H1 (cell line): ENCODE measurements at regions not wholly inside any gene's neighbourhood (a gene's known extent, or its start where the extent isn't known, plus 50 kb on each side); places are given as distances from the start of the nearest gene placed in this dataset.

Experiments
- CTCF ChIA-PET: fragments of 300-600 bp; sonication (Branson Sonifier 250); formaldehyde crosslinking; loops from one replicate; lab custom pipeline; 2021; ENCODE audit not compliant: partially characterized antibody; lab: Charles Lee
- POLR2A ChIA-PET: fragments of 300-600 bp; sonication (Branson Sonifier 250); formaldehyde crosslinking; loops from one replicate; lab custom pipeline; 2021; ENCODE audit warnings: inconsistent platforms; ENCODE audit not compliant: partially characterized antibody; lab: Charles Lee
- DNase-seq, 2 experiments: peaks; one replicate each; pipeline versions ENCODE4 v3.0.0 to v3.0.0-alpha.2; 2010 to 2022; ENCODE audit warnings: low spot score in 2 of 2, low read depth in 1 of 2, mixed read lengths in 1 of 2
- FAIRE-seq: peaks from 2 replicates; lab custom pipeline; 2011; peaks lifted over from hg19 to GRCh38; lab: Jason Lieb, UNC
- H2AFZ ChIP-seq: 2 replicates; pipeline ENCODE4 v1.8.1; 2012; ENCODE audit warnings: low read length, inconsistent platforms
- H2AK5ac ChIP-seq: 2 replicates; pipeline ENCODE4 v1.6.1; 2013; ENCODE audit warnings: low read depth, low read length
- H2BK120ac ChIP-seq: replicated peaks from 2 replicates; pipeline ENCODE3; 2013; ENCODE audit warnings: low read depth, low read length, inconsistent platforms
- H2BK12ac ChIP-seq: 2 replicates; pipeline ENCODE4 v1.6.1; 2013; ENCODE audit warnings: low read depth, low read length
- H2BK15ac ChIP-seq: 2 replicates; pipeline ENCODE4 v1.6.1; 2013; ENCODE audit warnings: low read length
- H2BK20ac ChIP-seq: 2 replicates; pipeline ENCODE4 v1.6.1; 2013; ENCODE audit warnings: low read length
- H2BK5ac ChIP-seq: 2 replicates; pipeline ENCODE4 v1.6.1; 2013; ENCODE audit warnings: low read depth, low read length
- H3K14ac ChIP-seq: 2 replicates; pipeline ENCODE4 v1.6.1; 2013; ENCODE audit warnings: inconsistent platforms; ENCODE audit not compliant: insufficient read length
- H3K18ac ChIP-seq: 2 replicates; pipeline ENCODE4 v1.6.1; 2013; ENCODE audit warnings: low read length; ENCODE audit errors: extremely low read depth
- H3K23ac ChIP-seq: 2 replicates; pipeline ENCODE4 v1.6.1; 2013; ENCODE audit warnings: inconsistent platforms; ENCODE audit not compliant: insufficient read length
- H3K23me2 ChIP-seq: 2 replicates; pipeline ENCODE4 v1.6.1; 2013; ENCODE audit warnings: low read depth, low read length
- H3K27ac ChIP-seq: 2 replicates; pipeline ENCODE4 v1.6.1; 2011; ENCODE audit warnings: low read depth, low read length, inconsistent platforms
- H3K27me3 ChIP-seq, 4 experiments: replicated peaks in 1 of 4; 1 replicate in 1 of 4; 2 replicates in 3 of 4; pipeline versions ENCODE4 v1.6.1 to v1.8.1; 2011 to 2013; ENCODE audit warnings: low read length in 3 of 4, mild to moderate bottlenecking in 3 of 4, inconsistent platforms in 2 of 4, mixed read lengths in 2 of 4, moderate library complexity in 1 of 4; ENCODE audit not compliant: control insufficient read depth in 3 of 4, insufficient read depth in 3 of 4; ENCODE audit errors: extremely low read depth in 1 of 4
- H3K36me3 ChIP-seq, 4 experiments: 2 replicates each; pipeline versions ENCODE4 v1.6.1 to v1.8.1; 2011 to 2013; ENCODE audit warnings: mild to moderate bottlenecking in 4 of 4, low read length in 3 of 4, moderate library complexity in 2 of 4, control low read depth in 1 of 4, inconsistent platforms in 1 of 4; ENCODE audit not compliant: insufficient read depth in 4 of 4, control insufficient read depth in 2 of 4
- H3K4ac ChIP-seq: replicated peaks from 2 replicates; pipeline ENCODE3; 2013; ENCODE audit warnings: low read length, low read depth, mixed read lengths, inconsistent platforms; ENCODE audit not compliant: insufficient read length
- H3K4me1 ChIP-seq, 4 experiments: replicated peaks in 1 of 4; 1 replicate in 1 of 4; 2 replicates in 3 of 4; pipeline versions ENCODE4 v1.6.1 to v1.8.1; 2011 to 2013; ENCODE audit warnings: low read length in 3 of 4, inconsistent platforms in 2 of 4, mixed read lengths in 1 of 4; ENCODE audit not compliant: insufficient read depth in 4 of 4, control insufficient read depth in 3 of 4
- H3K4me2 ChIP-seq, 2 experiments: 2 replicates each; pipeline versions ENCODE4 v1.6.1 to v1.8.1; 2011 to 2013; ENCODE audit warnings: low read depth in 2 of 2, low read length in 2 of 2, control low read depth in 1 of 2, inconsistent platforms in 1 of 2, mild to moderate bottlenecking in 1 of 2; ENCODE audit not compliant: insufficient read depth in 1 of 2
- H3K4me3 ChIP-seq, 4 experiments: fragments of 200-600, 300-600 bp in 1 of 4; sonication (generic), shearing (Covaris generic), sonication (Bioruptor Twin) in 1 of 4; 2 replicates each; pipeline versions ENCODE4 v1.5.1 to v1.8.1; 2011 to 2016; ENCODE audit warnings: low read length in 4 of 4, low read depth in 3 of 4, control low read depth in 2 of 4, inconsistent platforms in 2 of 4, mild to moderate bottlenecking in 2 of 4, mixed read lengths in 1 of 4, moderate library complexity in 1 of 4; ENCODE audit not compliant: insufficient read depth in 2 of 4; ENCODE audit errors: extremely low read depth in 1 of 4
- H3K56ac ChIP-seq: replicated peaks from 2 replicates; pipeline ENCODE3; 2013; ENCODE audit warnings: low read depth, mild to moderate bottlenecking, mixed read lengths, low read length, inconsistent platforms; ENCODE audit not compliant: insufficient read length
- H3K79me1 ChIP-seq: 2 replicates; pipeline ENCODE4 v1.6.1; 2013; ENCODE audit warnings: low read depth, low read length, control low read depth
- H3K79me2 ChIP-seq, 2 experiments: 2 replicates each; pipeline versions ENCODE4 v1.6.1 to v1.8.1; 2012 to 2013; ENCODE audit warnings: low read length in 2 of 2, mild to moderate bottlenecking in 2 of 2, inconsistent platforms in 1 of 2; ENCODE audit not compliant: insufficient read depth in 2 of 2, control insufficient read depth in 1 of 2
- H3K9ac ChIP-seq, 4 experiments: replicated peaks in 1 of 4; 1 replicate in 1 of 4; 2 replicates in 3 of 4; pipeline versions ENCODE4 v1.6.1 to v1.8.1; 2011 to 2013; ENCODE audit warnings: low read depth in 3 of 4, low read length in 3 of 4, control low read depth in 2 of 4, mild to moderate bottlenecking in 2 of 4, moderate library complexity in 2 of 4, inconsistent platforms in 1 of 4; ENCODE audit errors: extremely low read depth in 1 of 4
- H3K9me3 ChIP-seq, 2 experiments: 2 replicates each; pipeline versions ENCODE4 v1.6.1 to v1.8.1; 2012 to 2013; ENCODE audit warnings: mild to moderate bottlenecking in 2 of 2, moderate library complexity in 2 of 2, control low read depth in 1 of 2, inconsistent platforms in 1 of 2, low read depth in 1 of 2, low read length in 1 of 2, mixed read lengths in 1 of 2; ENCODE audit not compliant: insufficient read depth in 2 of 2
- H4K20me1 ChIP-seq, 2 experiments: replicated peaks in 1 of 2; 2 replicates each; pipeline versions ENCODE3 to v1.8.1; 2011 to 2013; ENCODE audit warnings: inconsistent platforms in 2 of 2, low read length in 2 of 2, mild to moderate bottlenecking in 1 of 2; ENCODE audit not compliant: insufficient read depth in 2 of 2, control insufficient read depth in 1 of 2
- H4K5ac ChIP-seq: 2 replicates; pipeline ENCODE4 v1.6.1; 2013; ENCODE audit warnings: low read length, low read depth, mixed read lengths, inconsistent platforms; ENCODE audit not compliant: insufficient read length
- H4K8ac ChIP-seq: 2 replicates; pipeline ENCODE4 v1.8.0; 2013; ENCODE audit warnings: mild to moderate bottlenecking, moderate library complexity, low read length, inconsistent platforms; ENCODE audit not compliant: insufficient read depth; ENCODE audit errors: extremely low read depth
- H4K91ac ChIP-seq: replicated peaks from 2 replicates; pipeline ENCODE3; 2013; ENCODE audit warnings: low read length, mixed read lengths, inconsistent platforms; ENCODE audit not compliant: insufficient read length
- ASH2L ChIP-seq: fragments of 200-600, 300-600 bp; sonication (generic); IDR thresholded peaks from one replicate; pipeline ENCODE4 v1.7.1; 2017; ENCODE audit warnings: low read length
- ATF3 ChIP-seq: IDR thresholded peaks from 2 replicates; pipeline ENCODE4 v1.6.1; 2011; ENCODE audit warnings: low read depth, mild to moderate bottlenecking, low read length; ENCODE audit not compliant: insufficient read depth
- CTBP2 ChIP-seq: IDR thresholded peaks from 2 replicates; pipeline ENCODE4 v1.7.0; 2011; ENCODE audit warnings: borderline replicate concordance, mild to moderate bottlenecking, moderate library complexity, mixed read lengths, low read length; ENCODE audit not compliant: insufficient read depth, insufficient read length
- CTCF ChIP-seq, 3 experiments: IDR thresholded peaks; 1 replicate in 2 of 3; 2 replicates in 1 of 3; pipeline versions ENCODE4 v1.5.1 to v1.6.1; 2011; ENCODE audit warnings: low read length in 3 of 3, mild to moderate bottlenecking in 3 of 3, inconsistent platforms in 2 of 3, low read depth in 1 of 3, moderate library complexity in 1 of 3; ENCODE audit not compliant: insufficient read depth in 1 of 3; ENCODE audit errors: control extremely low read depth in 1 of 3
- JUND ChIP-seq: IDR thresholded peaks from 2 replicates; pipeline ENCODE4 v1.6.1; 2011; ENCODE audit warnings: mild to moderate bottlenecking, improper control_type of control experiment, low read length
- POLR2A ChIP-seq, 2 experiments: IDR thresholded peaks; 1 replicate in 1 of 2; 2 replicates in 1 of 2; pipeline ENCODE4 v1.6.1; 2011; ENCODE audit warnings: low read depth in 2 of 2, low read length in 2 of 2, mild to moderate bottlenecking in 2 of 2; ENCODE audit errors: control extremely low read depth in 1 of 2
- POLR2AphosphoS5 ChIP-seq: IDR thresholded peaks from 2 replicates; pipeline ENCODE4 v1.6.1; 2011; ENCODE audit warnings: low read depth, low read length
- RAD21 ChIP-seq, 2 experiments: IDR thresholded peaks in 1 of 2; conservative IDR thresholded peaks in 1 of 2; 2 replicates each; pipeline ENCODE4 v1.6.1; 2011; ENCODE audit warnings: low read depth in 2 of 2, low read length in 2 of 2, improper control_type of control experiment in 1 of 2, inconsistent platforms in 1 of 2, mild to moderate bottlenecking in 1 of 2, moderate library complexity in 1 of 2
- SIX5 ChIP-seq: IDR thresholded peaks from 2 replicates; pipeline ENCODE4 v1.6.1; 2011; ENCODE audit warnings: mild to moderate bottlenecking, low read depth, low read length
- SRF ChIP-seq: IDR thresholded peaks from 2 replicates; pipeline ENCODE4 v1.6.1; 2011; ENCODE audit warnings: mild to moderate bottlenecking, low read depth, low read length, moderate library complexity
- ZNF274 ChIP-seq: IDR thresholded peaks from 2 replicates; pipeline ENCODE4 v1.7.0; 2012; ENCODE audit warnings: low read length, borderline replicate concordance; ENCODE audit errors: extremely low read depth
- WGBS, 2 experiments: shearing (Covaris generic) in 1 of 2; methylation state at CpG; one replicate each; pipeline versions ENCODE4 v1.1.6 to v1.1.7; 2013 to 2015; ENCODE audit warnings: low lambda C conversion rate in 2 of 2, mixed read lengths in 2 of 2, inconsistent platforms in 1 of 2, low coverage in 1 of 2, missing lambda C conversion rate in 1 of 2; ENCODE audit not compliant: insufficient replicate concordance in 2 of 2, insufficient coverage in 1 of 2, insufficient read length in 1 of 2; ENCODE audit errors: extremely low coverage in 1 of 2, missing lambda C conversion rate in 1 of 2; 5-methylcytosine and 5-hydroxymethylcytosine counted together

- H3K79me1 ChIP-seq: no peaks in the 10 kb centered on the region
- H3K4ac ChIP-seq: no peak overlapping the region
- H3K4me1 ChIP-seq: no peaks in the 10 kb centered on the region
- no peaks in the 10 kb centered on the region for H3K79me2 ChIP-seq
- no peak overlapping the region for H3K27ac ChIP-seq
- no peak overlapping the region for H3K14ac ChIP-seq
- H3K9me3 ChIP-seq: no peaks in the 10 kb centered on the region
- H3K23me2 ChIP-seq: no peaks in the 10 kb centered on the region
- WGBS, 2 experiments: 91% methylated on average over 3 of the region's 3 CpGs; no CpG with 5 or more reads in 1 of the 2 experiments
- H3K4me2 ChIP-seq: no peak overlapping the region
- no peak overlapping the region for H2BK15ac ChIP-seq
- H2BK120ac ChIP-seq: no peak overlapping the region
- H3K9ac ChIP-seq: no peak overlapping the region
- H3K27me3 ChIP-seq: no peaks in the 10 kb centered on the region
- H2AFZ ChIP-seq: 0 out of 2 replicates have a peak overlapping the region, but pooled peaks have one; percentile 1
- H3K18ac ChIP-seq: no peak overlapping the region
- ChIA-PET CTCF (interaction anchor here (1.6 kb wide), 1 partner anchor 550 kb away, joined by 4 read pairs; no protein-coding TSS in a partner anchor), POLR2A (no interaction called here)
- no peak overlapping the region for H2BK12ac ChIP-seq
- H2BK5ac ChIP-seq: no peak overlapping the region
- no peak overlapping the region for H4K91ac ChIP-seq
- DNase-seq: no peak
- no peaks in the 10 kb centered on the region for H3K36me3 ChIP-seq
- no peak overlapping the region for H3K56ac ChIP-seq
- H3K23ac ChIP-seq: no peak overlapping the region
- H2AK5ac ChIP-seq: no peak overlapping the region
- H2BK20ac ChIP-seq: no peak overlapping the region
- no peak for TF ChIP-seq JUND
- TF ChIP-seq ZNF274: no peak
- TF ChIP-seq SRF: no peak
- TF ChIP-seq CTCF (IDR thresholded peaks at IDR 0.05; ENCODE audit: control extremely low read depth in 1 of 3, insufficient read depth in 1 of 3, low read depth in 1 of 3, low read length in 3 of 3): peak in 2 of 3 experiments; percentile 37; a peak in 2 of 4 replicates
- no peak for TF ChIP-seq ASH2L
- no peak for TF ChIP-seq POLR2A (IDR thresholded peaks at IDR 0.05; ENCODE audit: control extremely low read depth in 1 of 2, low read depth in 2 of 2, low read length in 2 of 2)
- no peak for TF ChIP-seq ATF3
- no peak for TF ChIP-seq POLR2AphosphoS5
- no peak for TF ChIP-seq SIX5
- TF ChIP-seq RAD21 (IDR thresholded peaks at IDR 0.05 in 1 of 2, conservative IDR thresholded peaks at IDR 0.05 in 1 of 2; ENCODE audit: low read depth in 2 of 2, low read length in 2 of 2): peak; percentile 59 to 63
- no peak for TF ChIP-seq CTBP2
- no peak for FAIRE-seq
- H4K5ac ChIP-seq: no peak overlapping the region
- H3K4me3 ChIP-seq: no peak overlapping the region
- no peaks in the 10 kb centered on the region for H4K20me1 ChIP-seq
- no peak overlapping the region for H4K8ac ChIP-seq
Measured at GRCh38 chr2:78431241-78431640, 594.3 kb upstream of the REG3G start.
